Mesendoderm (in vitro differentiated cells): ENCODE measurements at regions not wholly inside any gene's neighbourhood (a gene's known extent, or its start where the extent isn't known, plus 50 kb on each side); places are given as distances from the start of the nearest gene placed in this dataset.

Source experiments
- DNase-seq: peaks from one replicate; pipeline ENCODE4 v3.0.0; 2013
- H2AK5ac ChIP-seq: 2 replicates; pipeline ENCODE4 v1.6.1; 2013; ENCODE audit warnings: low read length, inconsistent platforms
- H2BK120ac ChIP-seq: 2 replicates; pipeline ENCODE4 v1.6.1; 2013; ENCODE audit warnings: low read depth, mild to moderate bottlenecking, low read length, moderate library complexity, mixed read lengths
- H2BK15ac ChIP-seq: replicated peaks from 2 replicates; pipeline ENCODE4 v1.6.1; 2013; ENCODE audit warnings: low read depth, mild to moderate bottlenecking, moderate library complexity
- H2BK5ac ChIP-seq: 2 replicates; pipeline ENCODE4 v1.6.1; 2013; ENCODE audit warnings: low read length, inconsistent platforms
- H3K18ac ChIP-seq: 2 replicates; pipeline ENCODE4 v1.6.1; 2013; ENCODE audit warnings: mild to moderate bottlenecking, low read length, mixed read lengths
- H3K23ac ChIP-seq: one replicate; pipeline ENCODE4 v1.6.1; 2013; ENCODE audit warnings: low read length
- H3K27ac ChIP-seq: 2 replicates; pipeline ENCODE4 v1.5.1; 2013; ENCODE audit warnings: low read depth, mild to moderate bottlenecking, inconsistent platforms, low read length, moderate library complexity
- H3K27me3 ChIP-seq: 2 replicates; pipeline ENCODE4 v1.6.1; 2013; ENCODE audit warnings: low read length, control low read depth, mild to moderate bottlenecking, inconsistent platforms; ENCODE audit not compliant: insufficient read depth, poor library complexity
- H3K36me3 ChIP-seq: 2 replicates; pipeline ENCODE4 v1.6.1; 2013; ENCODE audit warnings: low read length, inconsistent platforms; ENCODE audit not compliant: control insufficient read depth, insufficient read depth
- H3K4ac ChIP-seq: one replicate; pipeline ENCODE4 v1.6.1; 2013; ENCODE audit warnings: low read depth, mild to moderate bottlenecking, low read length, moderate library complexity
- H3K4me1 ChIP-seq: 2 replicates; pipeline ENCODE4 v1.6.1; 2013; ENCODE audit warnings: low read depth, low read length, inconsistent platforms; ENCODE audit not compliant: control insufficient read depth
- H3K4me2 ChIP-seq: 2 replicates; pipeline ENCODE4 v1.6.1; 2013; ENCODE audit warnings: low read length
- H3K4me3 ChIP-seq: 2 replicates; pipeline ENCODE4 v1.5.1; 2013; ENCODE audit warnings: mild to moderate bottlenecking, low read length
- H3K56ac ChIP-seq: one replicate; pipeline ENCODE4 v1.6.1; 2013; ENCODE audit warnings: low read length
- H3K79me1 ChIP-seq: 2 replicates; pipeline ENCODE4 v1.6.1; 2013; ENCODE audit warnings: low read length, inconsistent platforms
- H3K79me2 ChIP-seq: 2 replicates; pipeline ENCODE4 v1.6.1; 2013; ENCODE audit warnings: mild to moderate bottlenecking, low read length; ENCODE audit not compliant: control insufficient read depth, insufficient read depth
- H3K9ac ChIP-seq: 2 replicates; pipeline ENCODE4 v1.6.1; 2013; ENCODE audit warnings: low read length, inconsistent platforms
- H4K5ac ChIP-seq: one replicate; pipeline ENCODE4 v1.6.1; 2013; ENCODE audit warnings: low read length
- H4K8ac ChIP-seq: one replicate; pipeline ENCODE4 v1.6.1; 2013; ENCODE audit warnings: low read depth, mild to moderate bottlenecking, control low read depth, low read length, moderate library complexity
- WGBS: extraction: QIAGEN DNeasy Blood & Tissue Kit; methylation state at CpG from one replicate; pipeline ENCODE4 v1.1.7; 2013; ENCODE audit warnings: low lambda C conversion rate, missing lambda C conversion rate; ENCODE audit not compliant: insufficient coverage; ENCODE audit errors: extremely low coverage; 5-methylcytosine and 5-hydroxymethylcytosine counted together

DNA sequence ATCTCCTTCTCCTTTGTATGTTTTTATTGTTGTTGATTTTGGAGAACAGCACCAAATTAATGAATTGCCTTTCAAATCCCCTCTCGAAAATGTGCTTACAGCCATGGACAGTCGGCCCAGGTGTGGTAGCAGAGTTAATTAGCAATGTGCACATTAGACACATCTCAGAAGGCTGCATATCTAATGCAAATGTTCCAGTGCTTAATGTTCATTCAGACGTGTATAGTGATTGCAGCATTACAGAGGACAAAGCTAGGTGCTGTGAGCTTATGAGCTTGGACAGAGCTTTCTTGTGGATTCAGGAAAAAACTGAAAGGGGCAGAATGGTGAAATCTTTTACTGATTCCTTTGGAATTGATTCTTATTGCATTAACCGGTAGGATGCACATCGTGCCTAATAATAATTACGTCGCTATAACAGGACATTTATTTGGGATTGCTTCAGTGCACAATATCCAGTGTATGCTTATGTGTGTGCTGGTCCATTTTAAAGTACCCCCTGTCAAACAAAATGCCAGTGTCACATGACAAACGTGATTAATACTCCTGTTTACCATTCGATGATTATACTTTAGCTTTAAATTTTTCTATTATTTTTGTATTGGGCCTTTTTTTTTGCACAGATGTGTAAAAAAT lies 552.9 kb upstream of the EPHA5 start:
- no peak overlapping the region for H2BK15ac ChIP-seq
- no peak overlapping the region for H2AK5ac ChIP-seq
- H3K4me3 ChIP-seq: no peak overlapping the region
- no peak overlapping the region for H2BK5ac ChIP-seq
- H3K4me2 ChIP-seq: no peak overlapping the region
- H4K8ac ChIP-seq: no peak overlapping the region
- H3K36me3 ChIP-seq: no peaks in the 10 kb centered on the region
- no peak overlapping the region for H3K18ac ChIP-seq
- H3K23ac ChIP-seq: no peak overlapping the region
- H3K4me1 ChIP-seq: no peaks in the 10 kb centered on the region
- no CpG with 5 or more reads among the region's 9 CpGs for WGBS
- H3K79me2 ChIP-seq: no peaks in the 10 kb centered on the region
- H3K4ac ChIP-seq: no peak overlapping the region
- H3K79me1 ChIP-seq: no peaks in the 10 kb centered on the region
- H4K5ac ChIP-seq: no peak overlapping the region
- no peak overlapping the region for H2BK120ac ChIP-seq
- no peaks in the 10 kb centered on the region for H3K27me3 ChIP-seq
- no peak overlapping the region for H3K9ac ChIP-seq
- no peak overlapping the region for H3K56ac ChIP-seq
- DNase-seq: no peak
- no peak overlapping the region for H3K27ac ChIP-seq

DNA sequence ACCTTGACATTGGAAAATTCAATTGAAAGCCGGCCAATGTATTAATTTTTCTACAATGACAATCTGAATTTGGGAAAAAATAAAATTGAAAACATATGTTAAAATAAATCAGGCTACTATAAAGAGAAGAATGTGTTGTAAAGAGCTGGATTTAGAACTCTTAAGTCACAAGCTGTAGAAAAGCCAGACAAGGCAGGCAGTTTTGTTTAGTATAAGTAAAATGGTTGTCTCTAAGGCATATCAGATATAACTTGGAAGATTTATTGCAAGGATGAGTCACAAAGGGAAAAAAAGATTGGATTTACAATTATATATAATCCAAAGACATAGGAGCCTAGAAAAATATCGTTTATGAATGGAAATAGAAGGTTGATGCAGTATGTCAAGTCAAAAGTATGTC lies 549.1 kb upstream of the EPHA5 start:
- Histone ChIP-seq H4K8ac (no peak overlapping the region), H2BK5ac (no peak overlapping the region), H3K23ac (no peak overlapping the region), H3K36me3 (no peaks in the 10 kb centered on the region), H3K9ac (no peak overlapping the region), H3K79me1 (no peaks in the 10 kb centered on the region), H2AK5ac (no peak overlapping the region), H3K27ac (no peak overlapping the region), H3K4me2 (no peak overlapping the region), H2BK120ac (no peak overlapping the region), H3K27me3 (no peaks in the 10 kb centered on the region), H3K4me1 (no peaks in the 10 kb centered on the region), H3K79me2 (no peaks in the 10 kb centered on the region), H4K5ac (no peak overlapping the region), H2BK15ac (no peak overlapping the region), H3K4me3 (no peak overlapping the region), H3K56ac (no peak overlapping the region), H3K4ac (no peak overlapping the region), H3K18ac (no peak overlapping the region)
- no CpG with 5 or more reads among the region's 2 CpGs for WGBS
- DNase-seq: no peak

DNA sequence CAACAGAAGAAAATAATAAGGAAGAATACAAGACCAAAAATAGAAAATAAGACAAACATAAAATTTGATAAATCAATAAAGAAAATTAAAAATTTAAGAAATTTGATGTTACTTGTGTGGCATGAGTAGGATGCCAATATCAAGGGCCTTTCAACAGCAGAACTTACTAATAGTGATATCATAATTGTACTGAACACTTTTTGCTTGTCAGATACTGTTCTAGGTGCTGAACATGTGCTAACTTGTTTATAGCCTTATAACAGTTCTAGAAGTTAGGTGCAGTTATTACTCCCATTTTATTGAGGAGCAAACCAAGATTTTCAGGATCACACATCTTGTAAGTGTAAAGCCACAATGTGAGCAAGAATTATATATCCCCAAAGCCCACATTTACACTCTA lies 546.0 kb upstream of the EPHA5 start:
- Histone ChIP-seq H3K4me2 (no peak overlapping the region), H3K56ac (no peak overlapping the region), H3K23ac (no peak overlapping the region), H3K79me1 (no peaks in the 10 kb centered on the region), H3K4me3 (no peak overlapping the region), H2BK15ac (no peak overlapping the region), H3K27ac (no peak overlapping the region), H4K8ac (no peak overlapping the region), H2AK5ac (no peak overlapping the region), H3K27me3 (no peaks in the 10 kb centered on the region), H3K9ac (no peak overlapping the region), H4K5ac (no peak overlapping the region), H3K36me3 (no peaks in the 10 kb centered on the region), H3K4ac (no peak overlapping the region), H2BK5ac (no peak overlapping the region), H2BK120ac (no peak overlapping the region), H3K18ac (no peak overlapping the region), H3K4me1 (no peaks in the 10 kb centered on the region), H3K79me2 (no peaks in the 10 kb centered on the region)
- no peak for DNase-seq

DNA sequence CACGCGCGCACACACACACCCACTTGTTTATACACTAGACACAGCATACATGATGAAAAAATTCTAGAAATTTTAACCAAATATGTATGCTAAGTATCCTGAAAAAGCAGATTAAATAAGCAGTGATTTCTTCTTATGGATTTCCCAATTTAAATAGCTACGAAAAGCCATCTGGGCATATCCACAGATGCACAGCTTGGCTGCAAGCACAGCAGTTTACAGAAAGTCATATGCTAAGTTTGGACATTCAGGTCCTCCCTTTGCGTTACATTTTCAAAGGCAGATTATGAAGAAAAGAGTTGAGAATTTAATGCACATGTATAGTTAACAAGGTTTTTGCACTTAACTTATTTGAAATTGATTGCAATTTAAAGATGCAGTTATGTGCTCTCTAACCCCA lies 542.2 kb upstream of the EPHA5 start:
- Histone ChIP-seq H3K23ac (no peak overlapping the region), H3K56ac (no peak overlapping the region), H2BK120ac (no peak overlapping the region), H4K8ac (no peak overlapping the region), H3K27me3 (no peaks in the 10 kb centered on the region), H4K5ac (no peak overlapping the region), H2AK5ac (no peak overlapping the region), H3K36me3 (no peaks in the 10 kb centered on the region), H3K4me2 (no peak overlapping the region), H3K79me1 (no peaks in the 10 kb centered on the region), H3K27ac (no peak overlapping the region), H2BK15ac (no peak overlapping the region), H3K9ac (no peak overlapping the region), H3K79me2 (no peaks in the 10 kb centered on the region), H3K4me3 (no peak overlapping the region), H3K4ac (no peak overlapping the region), H3K4me1 (no peaks in the 10 kb centered on the region), H3K18ac (no peak overlapping the region), H2BK5ac (no peak overlapping the region)
- no peak for DNase-seq
- no CpG with 5 or more reads among the region's 5 CpGs for WGBS

DNA sequence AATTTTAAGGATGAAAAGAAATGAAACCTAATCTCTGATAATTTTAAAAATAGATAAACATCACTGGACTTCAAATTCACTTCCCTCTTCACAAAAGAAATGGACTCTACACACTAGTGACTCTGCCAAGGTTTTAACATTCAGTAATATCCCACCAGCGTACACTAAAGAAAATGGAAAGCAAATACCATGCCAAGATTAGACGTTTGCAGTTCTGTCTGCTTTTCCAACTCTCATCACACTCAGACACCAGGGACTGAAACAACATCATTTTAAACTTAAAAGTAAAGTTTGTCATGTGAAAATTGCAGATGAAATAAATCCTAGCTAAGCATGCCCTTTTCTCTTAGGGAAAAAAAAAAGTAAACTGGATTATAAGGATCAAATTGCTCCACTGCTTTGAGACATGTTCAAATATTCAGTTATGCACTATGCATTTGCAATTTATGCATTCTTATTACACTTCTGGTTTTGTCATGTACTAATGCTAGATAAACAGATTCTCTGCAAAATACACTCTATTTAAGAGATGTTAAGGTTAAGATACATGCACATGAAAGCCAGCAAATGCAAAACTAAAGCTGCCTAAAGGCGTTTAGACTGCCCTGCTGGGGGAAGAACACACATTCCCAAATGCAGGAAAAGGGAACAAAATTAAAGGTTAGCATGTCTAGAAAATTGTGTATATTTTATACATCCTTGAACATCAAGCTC lies 534.4 kb upstream of the EPHA5 start:
- H3K56ac ChIP-seq: no peak overlapping the region
- no peak overlapping the region for H3K27ac ChIP-seq
- H3K4me3 ChIP-seq: no peak overlapping the region
- no peak overlapping the region for H2BK5ac ChIP-seq
- H3K4me2 ChIP-seq: no peak overlapping the region
- no peak overlapping the region for H3K23ac ChIP-seq
- H3K36me3 ChIP-seq: no peaks in the 10 kb centered on the region
- WGBS: no CpG with 5 or more reads among the region's 3 CpGs
- no peaks in the 10 kb centered on the region for H3K79me2 ChIP-seq
- H3K4ac ChIP-seq: no peak overlapping the region
- H3K27me3 ChIP-seq: no peaks in the 10 kb centered on the region
- H3K4me1 ChIP-seq: no peaks in the 10 kb centered on the region
- no peak overlapping the region for H2BK15ac ChIP-seq
- H4K5ac ChIP-seq: no peak overlapping the region
- no peak overlapping the region for H3K9ac ChIP-seq
- no peak overlapping the region for H2BK120ac ChIP-seq
- no peaks in the 10 kb centered on the region for H3K79me1 ChIP-seq
- no peak for DNase-seq
- H3K18ac ChIP-seq: no peak overlapping the region
- H2AK5ac ChIP-seq: no peak overlapping the region
- no peak overlapping the region for H4K8ac ChIP-seq

DNA sequence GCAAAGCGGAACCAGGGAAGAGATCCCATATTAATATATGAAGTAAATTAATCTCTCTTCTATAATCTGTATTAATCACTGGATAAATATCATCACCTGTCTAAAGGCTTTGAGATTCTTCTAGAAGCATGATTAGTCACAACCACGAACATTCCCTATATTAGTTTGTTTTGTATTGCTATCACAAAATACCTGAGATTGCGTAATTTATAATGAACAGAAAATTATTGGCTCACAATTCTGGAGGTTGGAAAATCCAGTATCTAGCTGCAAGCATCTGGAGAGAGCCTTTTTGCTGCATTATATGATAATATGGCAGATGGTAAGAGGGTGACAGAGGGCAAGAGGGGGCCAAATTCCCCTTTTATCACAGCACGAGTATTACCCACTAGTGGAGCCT lies 532.6 kb upstream of the EPHA5 start:
- H3K9ac ChIP-seq: no peak overlapping the region
- H3K4ac ChIP-seq: no peak overlapping the region
- H2AK5ac ChIP-seq: no peak overlapping the region
- no peak overlapping the region for H2BK5ac ChIP-seq
- H4K8ac ChIP-seq: no peak overlapping the region
- no peak overlapping the region for H2BK120ac ChIP-seq
- no peak overlapping the region for H4K5ac ChIP-seq
- no CpG with 5 or more reads among the region's 4 CpGs for WGBS
- no peak overlapping the region for H3K23ac ChIP-seq
- H3K27me3 ChIP-seq: no peaks in the 10 kb centered on the region
- H3K79me1 ChIP-seq: no peaks in the 10 kb centered on the region
- no peak overlapping the region for H3K4me2 ChIP-seq
- no peaks in the 10 kb centered on the region for H3K36me3 ChIP-seq
- no peak overlapping the region for H3K27ac ChIP-seq
- no peaks in the 10 kb centered on the region for H3K4me1 ChIP-seq
- H3K18ac ChIP-seq: no peak overlapping the region
- H2BK15ac ChIP-seq: no peak overlapping the region
- no peak overlapping the region for H3K56ac ChIP-seq
- no peak overlapping the region for H3K4me3 ChIP-seq
- DNase-seq: no peak
- no peaks in the 10 kb centered on the region for H3K79me2 ChIP-seq
